HPDE6-E6E7 (cell line): ENCODE measurements at regions not wholly inside any gene's neighbourhood (a gene's known extent, or its start where the extent isn't known, plus 50 kb on each side); places are given as distances from the start of the nearest gene placed in this dataset.
"Not testable (repeated sequence)": the region's sequence is repeated elsewhere in the genome, so short reads cannot be mapped to it uniquely, and the experiment has no call there.

Source experiments
- DNase-seq: peaks from one replicate; pipeline ENCODE4 v3.0.0; 2011; ENCODE audit warnings: missing footprints; ENCODE audit errors: extremely low spot score

DNA sequence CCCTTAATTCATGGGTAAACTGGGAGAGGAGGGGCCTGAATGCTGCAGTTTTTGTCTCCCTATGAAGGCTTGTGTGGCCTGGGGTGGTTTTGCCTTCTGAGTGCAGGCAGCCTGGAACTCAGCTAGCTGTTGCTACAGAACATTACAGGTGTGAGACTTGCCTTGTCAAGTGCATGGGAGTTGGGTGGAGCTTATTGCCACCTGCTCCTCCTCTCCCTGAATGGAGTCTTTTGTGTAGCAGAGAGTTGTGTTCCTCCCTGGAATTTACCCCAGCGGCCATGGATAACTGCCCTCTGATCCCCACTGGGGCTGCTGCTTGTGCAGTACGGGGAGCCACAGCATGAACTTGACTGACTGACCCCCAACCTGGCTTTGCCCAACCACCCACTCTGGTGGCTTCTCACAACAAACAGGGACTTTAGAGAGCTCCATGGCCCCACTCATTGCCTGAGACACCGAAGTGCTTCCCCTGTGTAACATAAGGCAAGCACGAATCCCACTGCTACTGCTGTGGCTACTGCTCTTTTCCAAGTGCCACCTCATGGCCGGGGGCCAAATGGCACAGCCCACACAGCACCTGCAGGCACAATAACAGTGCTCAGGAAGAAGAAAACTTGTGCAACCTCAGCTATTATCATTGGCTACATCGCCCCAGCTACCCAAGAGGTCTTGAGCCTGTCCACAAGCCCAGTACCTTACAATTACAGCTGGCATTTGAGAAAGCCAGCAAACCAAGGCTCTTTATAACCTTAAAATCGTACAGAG, 942.9 kb downstream of the CDH18 start:
- no peak for DNase-seq

DNA sequence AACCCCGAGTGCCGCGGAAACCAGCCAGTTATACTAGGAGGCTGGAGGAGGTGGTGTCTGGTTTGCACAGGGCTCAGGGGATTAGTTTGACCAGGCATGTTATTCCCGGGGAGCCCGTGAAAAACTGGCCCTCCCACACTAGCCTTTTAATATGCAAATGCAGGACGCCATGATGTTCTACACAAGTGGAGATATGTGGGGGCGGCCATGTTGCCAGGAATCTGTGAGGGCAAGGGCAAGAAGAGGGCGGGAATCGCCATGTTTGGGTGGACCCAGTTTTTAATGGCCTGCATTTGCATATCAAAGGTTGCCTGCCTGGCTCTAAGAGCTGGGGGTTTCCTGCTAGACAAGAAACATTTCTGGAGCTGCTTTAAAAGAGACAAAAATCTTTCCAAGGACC, 940.7 kb downstream of the CDH18 start:
- no peak for DNase-seq

DNA sequence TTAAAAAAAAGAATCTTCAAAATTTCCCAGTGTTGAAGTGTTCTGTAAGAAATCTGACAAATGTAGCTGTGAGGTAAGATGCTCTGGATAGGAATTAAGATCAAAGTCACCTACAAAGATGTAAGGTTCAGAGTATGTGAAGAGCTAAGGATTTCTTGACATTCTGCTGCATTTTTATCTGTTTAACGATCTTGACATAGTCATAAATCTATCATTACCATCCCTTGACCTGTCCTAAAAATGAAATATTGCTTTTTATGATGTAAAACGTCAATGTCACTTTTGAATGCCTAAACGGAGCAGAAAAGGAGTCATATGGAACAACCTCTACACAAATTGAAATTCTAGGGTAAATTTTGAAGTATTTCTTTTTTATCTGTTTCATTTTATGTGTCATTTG, 939.3 kb downstream of the CDH18 start:
- no peak for DNase-seq

DNA sequence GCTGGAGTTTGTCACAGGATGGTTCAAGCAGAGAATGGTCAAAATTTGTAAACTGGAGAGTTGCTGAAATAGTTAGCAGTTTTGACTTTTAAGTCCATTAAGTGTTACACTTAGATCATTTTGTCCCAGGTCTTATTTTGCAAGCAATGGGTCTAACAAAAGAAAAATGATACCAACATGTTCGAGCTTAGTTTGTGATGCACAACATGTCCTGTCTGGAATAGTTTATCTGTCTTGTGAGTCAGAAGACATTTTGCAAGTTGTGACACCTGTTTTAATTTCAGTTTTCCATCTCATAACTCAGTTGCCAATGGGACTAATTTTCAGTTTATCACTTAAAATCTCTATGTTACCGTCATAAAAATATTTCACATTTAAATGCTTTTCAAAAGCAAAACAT, 929.8 kb downstream of the CDH18 start:
- DNase-seq: no peak

DNA sequence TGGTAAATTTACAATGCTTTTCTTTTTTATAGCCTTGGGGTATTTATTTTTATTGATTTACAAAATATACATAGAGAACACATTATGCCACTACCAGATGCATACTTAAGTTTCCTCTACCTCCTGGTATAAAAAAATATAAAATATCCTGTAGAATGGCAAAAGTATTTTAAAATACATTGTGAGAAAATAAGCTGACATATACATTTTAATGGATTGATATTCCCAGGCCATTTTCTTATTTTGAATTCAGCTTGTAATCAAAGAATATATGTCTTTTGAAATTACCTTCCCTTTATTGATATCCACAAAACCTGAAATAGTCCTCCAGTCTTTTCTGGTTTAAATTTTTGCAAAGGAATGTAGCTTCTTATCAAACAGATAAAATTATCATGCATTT, 923.9 kb downstream of the CDH18 start:
- DNase-seq: no peak

DNA sequence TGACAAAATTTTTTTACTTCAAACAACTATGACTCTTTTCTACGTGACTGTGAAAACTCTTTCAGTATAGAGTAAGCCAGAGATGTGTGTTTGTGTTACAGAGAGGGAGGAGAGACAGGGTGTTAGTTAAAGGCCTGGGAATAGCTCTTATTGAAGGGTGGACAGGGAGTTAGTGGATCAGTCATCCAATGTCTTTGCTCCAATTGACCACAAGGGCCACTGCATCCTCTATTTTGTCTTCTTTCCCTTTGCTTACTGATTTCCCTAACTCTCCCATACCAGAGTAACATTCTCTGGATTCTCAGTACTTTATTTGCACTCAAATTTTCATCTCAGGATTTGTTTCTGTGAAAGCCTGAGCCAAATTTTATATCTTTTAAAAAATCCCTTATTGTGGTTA, 920.3 kb downstream of the CDH18 start:
- DNase-seq: no peak

DNA sequence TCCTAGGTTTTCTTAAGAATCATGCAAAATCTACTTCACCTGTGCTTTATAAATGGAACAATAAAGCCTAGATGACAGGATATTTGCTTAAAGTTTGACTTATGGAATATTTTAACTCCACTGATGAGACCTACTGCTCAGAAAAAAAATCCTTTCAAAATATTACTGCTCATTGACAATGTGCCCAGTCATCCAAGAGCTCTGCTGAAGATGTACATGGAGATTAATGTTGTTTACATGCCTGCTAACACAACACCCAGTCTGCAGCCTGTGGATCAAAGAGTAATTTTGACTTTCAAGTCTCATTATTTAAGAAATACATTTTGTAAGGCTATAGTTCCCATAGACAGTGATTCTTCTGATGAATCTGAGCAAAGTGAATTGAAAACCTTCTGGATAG, 889.6 kb downstream of the CDH18 start:
- no peak for DNase-seq

DNA sequence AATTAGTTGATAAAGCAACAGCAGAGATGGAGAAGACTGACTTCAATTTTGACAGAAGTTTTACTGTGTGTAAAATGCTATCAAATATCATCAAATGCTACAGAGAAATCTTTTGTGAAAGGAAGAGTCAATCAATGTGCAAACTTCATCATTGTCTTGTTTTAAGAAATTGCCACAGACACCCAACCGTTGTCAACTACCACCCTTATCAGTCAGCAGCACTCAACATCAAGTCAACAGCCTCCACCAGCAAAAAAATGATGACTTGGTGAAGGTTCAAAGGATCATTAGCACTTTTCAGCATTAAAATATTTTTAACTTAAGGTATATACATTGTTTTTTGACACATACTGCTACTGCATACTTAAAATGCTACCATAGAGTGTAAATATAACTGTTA, 888.8 kb downstream of the CDH18 start:
- no peak for DNase-seq

DNA sequence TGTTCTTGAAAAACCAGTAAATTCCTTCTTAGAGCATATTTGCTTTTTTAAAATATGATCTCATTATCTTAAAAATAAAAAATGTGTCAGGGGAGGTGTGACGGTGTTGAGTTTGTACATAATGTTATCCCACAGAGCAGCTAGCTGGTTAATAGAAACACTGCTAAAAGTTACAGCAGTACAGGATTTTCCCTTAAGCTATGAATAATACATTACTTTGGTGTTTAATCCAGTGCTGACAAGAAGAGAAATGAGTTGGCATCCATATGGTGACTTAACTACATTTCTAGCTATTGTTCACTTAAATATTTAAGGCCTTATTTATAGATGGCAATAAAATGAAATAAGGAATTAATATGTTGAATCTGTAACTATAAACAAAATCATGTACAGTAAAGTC, 883.1 kb downstream of the CDH18 start:
- DNase-seq: no peak

DNA sequence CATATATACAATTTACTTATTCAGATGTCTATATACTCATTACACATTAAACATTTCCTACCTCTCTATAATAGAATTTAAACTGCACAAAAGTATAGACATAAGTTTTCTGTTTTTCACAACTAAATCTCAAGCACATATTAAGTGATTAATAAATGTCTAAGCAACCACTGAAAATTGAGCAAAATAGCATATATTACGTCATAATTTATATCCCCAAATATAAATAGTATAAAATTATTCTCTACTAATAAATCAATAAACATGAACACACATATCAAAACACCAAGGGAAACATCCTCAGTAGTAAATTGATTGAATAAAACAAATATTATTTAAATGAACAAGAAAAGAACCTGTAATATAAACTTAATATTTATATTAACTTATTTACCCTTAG, 865.1 kb downstream of the CDH18 start:
- no peak for DNase-seq

DNA sequence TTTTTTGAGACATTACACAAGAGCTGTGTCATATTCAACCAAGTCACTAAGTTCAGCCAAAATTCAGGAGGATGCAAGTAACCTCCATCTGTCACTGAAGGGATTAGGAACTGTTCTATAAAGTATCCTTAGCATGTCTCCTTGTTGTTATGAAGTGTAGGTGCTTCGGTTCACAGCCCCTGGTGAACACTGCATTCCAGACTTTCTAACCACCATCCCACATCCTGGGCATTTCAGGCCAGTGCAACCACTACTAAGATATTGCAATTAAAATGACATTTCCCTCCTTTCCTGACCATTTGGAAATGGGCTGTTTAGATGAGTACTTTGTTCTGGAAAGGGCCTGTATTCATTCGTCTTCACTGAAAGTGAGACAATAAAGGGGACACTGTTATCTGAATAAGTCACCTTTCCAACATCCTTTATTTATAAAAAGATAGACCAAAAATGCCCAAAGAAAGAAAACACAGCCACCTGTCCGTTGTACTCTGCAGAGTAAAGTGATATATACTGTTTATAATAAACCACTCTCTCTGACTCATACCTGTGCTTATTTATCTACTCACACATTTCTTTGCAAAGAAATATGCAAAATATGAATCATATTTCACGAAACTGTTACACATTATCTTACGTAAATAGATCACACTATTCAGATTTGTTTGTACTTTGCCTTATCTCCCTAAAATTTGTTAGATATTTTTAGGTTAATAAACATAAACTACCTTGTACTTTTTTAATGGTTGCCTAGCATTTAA, 861.9 kb downstream of the CDH18 start:
- DNase-seq: peak; percentile 12

DNA sequence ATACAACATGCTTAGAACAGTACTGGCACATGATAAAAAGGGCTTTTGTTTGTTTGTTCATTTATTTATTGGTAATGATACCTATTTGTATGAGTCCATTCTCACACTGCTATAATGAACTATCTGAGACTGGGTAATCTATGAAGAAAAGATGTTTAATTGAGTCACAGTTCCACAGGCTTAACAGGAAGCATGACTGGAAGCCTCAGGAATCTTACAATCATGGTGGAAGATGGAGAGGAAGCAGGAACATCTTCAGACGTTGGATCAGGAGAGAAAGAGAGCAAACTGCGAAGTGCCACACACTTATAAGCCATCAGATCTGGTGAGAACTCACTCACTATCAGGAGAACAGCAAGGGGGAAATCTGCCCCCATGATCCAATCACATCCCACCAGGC, 847.7 kb downstream of the CDH18 start:
- DNase-seq: no peak

DNA sequence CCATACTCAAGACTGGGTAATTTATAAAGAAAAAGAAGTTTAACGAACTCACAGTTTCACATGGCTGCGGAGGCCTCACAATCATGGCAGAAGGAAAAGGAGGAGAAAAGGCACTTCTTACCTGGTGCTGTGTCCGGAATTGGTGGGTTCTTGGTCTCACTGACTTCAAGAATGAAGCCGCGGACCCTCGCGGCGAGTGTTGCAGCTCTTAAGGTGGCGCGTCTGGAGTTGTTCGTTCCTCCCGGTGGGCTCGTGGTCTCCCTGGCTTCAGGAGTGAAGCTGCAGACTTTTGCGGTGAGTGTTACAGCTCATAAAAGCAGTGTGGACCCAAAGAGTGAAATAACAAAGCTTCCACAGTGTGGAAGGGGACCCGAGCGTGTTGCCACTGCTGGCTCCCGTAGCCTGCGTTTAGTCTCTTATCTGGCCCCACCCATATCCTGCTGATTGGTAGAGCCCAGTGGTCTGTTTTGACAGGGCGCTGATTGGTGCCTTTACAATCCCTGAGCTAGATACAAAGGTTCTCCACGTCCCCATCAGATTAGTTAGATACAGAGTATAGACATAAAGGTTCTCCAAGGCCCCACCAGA, 846.0 kb downstream of the CDH18 start:
- DNase-seq: not testable (repeated sequence)

DNA sequence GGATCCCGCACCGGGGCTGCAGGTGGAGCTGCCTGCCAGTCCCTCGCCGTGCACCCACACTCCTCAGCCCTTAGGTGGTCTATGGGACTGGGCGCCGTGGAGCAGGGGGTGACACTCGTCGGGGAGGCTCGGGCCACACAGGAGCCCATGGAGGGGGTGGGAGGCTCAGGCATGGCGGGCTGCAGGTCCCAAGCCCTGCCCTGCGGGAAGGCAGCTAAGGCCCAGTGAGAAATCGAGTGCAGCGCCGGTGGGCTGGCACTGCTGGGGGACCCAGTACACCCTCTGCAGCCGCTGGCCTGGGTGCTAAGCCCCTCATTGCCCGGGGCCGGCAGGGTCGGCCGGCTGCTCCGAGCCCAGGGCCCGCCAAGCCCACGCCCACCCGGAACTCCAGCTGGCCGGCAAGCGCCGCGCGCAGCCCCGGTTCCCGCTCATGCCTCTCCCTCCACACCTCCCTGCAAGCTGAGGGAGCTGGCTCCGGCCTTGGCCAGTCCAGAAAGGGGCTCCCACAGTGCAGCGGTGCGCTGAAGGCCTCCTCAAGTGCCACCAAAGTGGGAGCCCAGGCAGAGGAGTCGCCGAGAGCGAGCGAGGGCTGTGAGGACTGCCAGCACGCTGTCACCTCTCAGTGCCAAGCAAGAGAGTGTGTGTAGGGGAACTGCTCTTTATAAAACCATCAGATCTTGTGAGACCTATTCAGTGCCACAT, 845.1 kb downstream of the CDH18 start:
- not testable (repeated sequence) for DNase-seq

DNA sequence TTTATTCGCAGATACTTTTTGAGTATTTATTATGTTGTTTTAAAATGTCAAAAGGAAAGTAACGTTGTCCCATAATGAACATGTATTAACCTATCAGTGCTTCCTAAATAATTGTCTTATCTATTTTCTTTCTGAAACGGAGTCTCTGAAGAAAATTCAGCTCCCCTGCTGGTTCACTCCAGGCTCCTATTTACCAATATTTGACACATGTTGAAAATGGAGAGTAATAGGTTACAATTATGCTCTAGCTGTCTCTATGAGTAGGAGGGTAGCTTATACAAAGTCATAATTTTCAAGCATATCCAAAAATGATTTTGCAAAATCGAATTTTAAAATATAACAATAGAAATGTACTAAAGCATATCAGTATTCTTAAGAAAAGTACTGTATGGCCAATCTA, 844.1 kb downstream of the CDH18 start:
- DNase-seq: no peak

DNA sequence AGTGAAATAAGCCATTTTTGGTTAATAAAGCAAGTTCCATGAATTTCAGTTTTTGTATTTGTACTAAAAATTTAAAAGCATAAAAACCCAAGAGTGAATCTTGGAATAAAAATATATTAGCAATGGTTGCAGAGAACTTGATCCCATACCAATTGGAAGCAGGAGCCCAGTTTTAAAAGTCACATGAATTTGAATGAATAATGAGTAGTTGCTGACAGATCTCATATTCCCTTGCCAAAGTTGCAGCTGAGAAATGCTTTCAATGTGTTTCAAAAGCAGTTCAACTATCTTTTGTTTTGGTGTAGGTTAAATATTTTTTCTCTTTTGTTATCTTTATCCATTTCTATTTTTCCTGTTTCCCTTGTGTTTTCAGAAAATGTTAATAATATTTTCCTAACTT, 818.6 kb downstream of the CDH18 start:
- no peak for DNase-seq

DNA sequence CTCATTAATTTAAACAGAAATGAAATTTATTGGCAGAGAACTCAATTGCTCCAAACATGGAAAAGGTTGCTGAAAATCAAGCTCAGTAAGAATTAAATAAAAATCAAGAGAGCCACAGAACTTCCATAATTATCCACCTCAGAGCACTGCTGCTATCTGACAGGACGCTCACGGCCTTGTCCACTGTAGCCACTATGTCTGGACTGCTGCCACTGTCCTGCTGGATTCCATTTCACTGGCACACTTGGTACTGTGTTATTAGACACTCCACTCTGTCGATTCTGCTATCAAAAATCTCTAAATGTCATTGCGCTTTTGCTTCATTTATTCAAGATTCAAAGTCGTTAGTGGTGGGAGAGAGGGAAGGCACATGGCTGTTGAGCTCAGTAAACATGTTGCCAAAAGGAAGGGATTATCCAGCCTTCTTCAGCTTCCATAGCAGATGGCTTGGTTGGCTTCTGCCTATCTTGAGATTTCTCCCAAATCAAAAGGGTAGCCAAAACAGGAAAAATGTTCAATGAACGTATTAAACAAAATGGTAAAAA, 815.0 kb downstream of the CDH18 start:
- DNase-seq: no peak

DNA sequence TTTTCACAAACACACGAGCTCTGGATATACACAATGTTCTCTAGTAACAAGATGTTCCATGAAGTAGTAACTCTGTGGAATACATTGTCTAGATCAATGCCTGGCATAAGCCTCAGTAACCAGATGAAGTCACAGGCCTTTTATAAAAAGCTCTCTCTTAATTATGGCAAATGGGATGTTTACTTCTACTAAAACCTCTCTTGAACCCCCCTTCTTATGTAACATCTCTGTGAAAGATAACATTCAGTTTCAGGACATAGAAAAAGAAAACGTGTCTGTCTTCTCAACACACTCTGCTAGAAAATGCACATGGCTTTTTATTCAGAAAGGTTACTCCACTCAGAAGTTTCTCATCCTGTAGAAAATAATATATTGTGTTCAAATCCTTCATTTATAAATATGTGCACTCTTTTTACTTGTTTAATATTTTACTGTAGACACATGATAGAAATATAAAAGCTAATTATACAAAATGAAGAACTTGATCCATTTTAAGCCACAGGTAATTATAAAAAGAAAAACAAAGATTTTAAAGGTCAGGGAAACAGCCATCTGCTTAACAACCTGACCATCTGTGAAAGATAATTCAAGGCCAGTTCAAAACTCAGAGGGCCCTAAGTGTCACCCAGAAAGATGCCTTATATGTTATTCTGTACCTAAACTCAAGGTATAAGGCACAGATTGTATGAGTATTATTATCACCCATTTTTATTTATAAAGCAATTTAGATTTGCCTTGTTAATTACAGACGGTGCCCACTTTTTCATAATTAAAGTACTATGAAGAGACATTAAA, 812.0 kb downstream of the CDH18 start:
- DNase-seq: no peak

DNA sequence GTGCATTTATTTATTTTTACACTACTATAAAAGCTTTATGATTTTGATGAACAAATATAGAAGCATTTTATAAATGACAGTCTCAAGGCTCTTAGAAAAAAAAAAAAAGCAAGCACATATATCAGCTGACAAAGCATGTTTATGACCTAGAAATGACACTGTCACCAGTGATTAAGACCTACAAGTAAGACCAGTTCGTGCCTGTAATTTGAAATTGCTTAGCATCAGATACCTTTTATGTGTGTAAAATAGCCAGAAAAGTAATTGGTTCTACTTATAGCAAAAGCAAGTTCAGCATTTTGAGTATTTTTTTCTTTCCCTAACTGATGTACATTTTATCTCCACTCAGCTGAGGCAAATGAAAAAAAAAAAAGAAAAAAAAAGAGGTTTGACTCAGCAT, 808.4 kb downstream of the CDH18 start:
- no peak for DNase-seq

DNA sequence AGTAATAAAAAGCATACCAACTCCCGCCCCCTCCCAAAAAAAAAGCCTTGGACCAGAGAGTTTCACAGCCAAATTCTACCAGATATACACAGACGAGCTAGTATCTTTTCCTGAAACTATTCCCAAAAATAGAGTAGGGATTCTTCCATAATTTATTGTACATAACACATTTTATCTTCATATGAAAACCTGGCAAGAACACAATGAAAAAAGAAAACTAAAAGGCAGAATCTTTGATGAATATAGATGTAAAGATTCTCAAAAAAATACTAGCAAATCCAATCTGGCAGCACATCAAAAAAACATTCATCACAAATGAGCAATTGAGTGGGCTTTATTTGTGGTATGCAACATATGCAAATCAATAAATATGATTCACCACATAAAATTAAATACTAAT, 798.8 kb downstream of the CDH18 start:
- no peak for DNase-seq

DNA sequence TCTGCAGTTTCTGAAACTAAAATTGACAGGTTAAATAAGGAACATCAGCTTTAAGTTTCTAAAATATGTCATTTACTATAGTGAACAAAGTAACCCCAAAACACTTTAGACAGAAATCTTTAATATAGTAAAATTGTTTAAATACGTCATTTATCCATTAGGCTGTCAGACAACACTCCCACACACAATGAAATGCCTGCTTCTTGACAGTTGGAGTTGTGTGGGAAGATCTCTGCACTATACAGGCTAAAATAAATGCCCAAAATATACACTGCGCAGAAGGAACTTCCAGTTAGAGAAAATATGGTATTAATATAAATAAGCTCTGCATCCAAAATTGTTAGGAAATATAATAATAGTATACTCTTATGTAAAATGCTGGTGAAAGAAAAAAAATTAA, 794.4 kb downstream of the CDH18 start:
- DNase-seq: no peak
